HG02798 (cell line): ENCODE measurements at regions not wholly inside any gene's neighbourhood (a gene's known extent, or its start where the extent isn't known, plus 50 kb on each side); places are given as distances from the start of the nearest gene placed in this dataset.

Source experiments
- ATAC-seq: cut with Tn5 transposase; IDR thresholded peaks from one replicate; pipeline ENCODE4 v1.9.1; 2021; ENCODE audit warnings: mild to moderate bottlenecking; ENCODE audit not compliant: unreplicated experiment, poor library complexity

- no peak for ATAC-seq
Measured at GRCh38 chr11:28420099-28420498, 311.9 kb downstream of the METTL15 start.

DNA sequence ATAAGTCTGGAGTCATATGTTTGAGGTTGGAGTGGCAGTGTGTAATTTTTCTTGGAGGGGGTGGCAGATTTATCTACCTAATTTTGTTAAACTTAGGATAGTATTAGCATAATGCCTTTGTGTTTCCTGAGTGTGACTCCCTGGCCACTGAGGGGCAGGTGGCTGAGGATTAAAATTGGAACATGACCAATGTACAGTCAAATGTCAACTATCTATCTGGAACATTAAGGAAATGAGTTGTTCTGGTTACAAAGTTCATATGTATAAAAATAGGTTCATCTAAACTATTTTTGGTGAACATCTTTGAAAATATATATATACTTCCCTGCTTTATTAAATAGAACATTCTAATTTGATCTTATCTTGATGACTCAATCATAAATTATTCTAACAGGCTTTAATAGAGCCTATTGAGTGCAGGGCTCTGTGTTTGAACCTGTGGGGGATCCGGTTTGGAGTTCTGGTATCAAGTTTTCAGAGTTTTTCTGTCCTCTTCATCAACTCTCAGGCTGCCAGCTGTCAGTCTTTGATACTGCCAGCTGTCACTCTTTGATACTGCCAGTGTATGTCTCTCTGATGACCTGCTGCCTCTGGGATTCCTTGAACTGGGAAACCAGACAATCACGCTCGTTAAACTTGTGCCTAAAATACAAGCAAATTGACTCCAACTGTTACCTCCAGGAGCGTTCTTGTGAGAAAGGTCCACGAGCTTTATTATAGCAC lies 309.6 kb downstream of the METTL15 start:
- no peak for ATAC-seq

DNA sequence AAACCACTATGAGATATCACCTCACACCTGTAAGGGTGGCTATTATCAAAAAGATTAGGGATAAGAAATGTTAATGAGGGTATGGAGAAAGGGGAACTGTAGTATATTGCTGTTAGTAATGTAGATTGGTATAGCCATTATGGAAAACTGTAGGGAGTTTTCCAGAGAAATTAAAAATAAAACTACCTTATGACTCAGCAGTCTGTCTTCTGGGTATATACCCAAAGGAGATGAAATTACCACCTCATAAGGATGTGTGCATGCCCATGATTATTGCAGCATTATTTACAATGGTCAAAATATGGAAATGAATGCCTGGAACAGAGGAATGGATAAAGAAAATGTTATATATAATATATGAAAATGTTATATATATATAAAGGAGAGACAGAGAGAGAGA lies 303.8 kb downstream of the METTL15 start:
- ATAC-seq: no peak

GRCh38 chr11:28401446-28401845 lies 293.3 kb downstream of the METTL15 start:
- ATAC-seq: no peak

GRCh38 chr11:28400331-28401100 lies 292.3 kb downstream of the METTL15 start:
- ATAC-seq: no peak

- no peak for ATAC-seq
Measured at GRCh38 chr11:28393348-28393747, 285.2 kb downstream of the METTL15 start.

GRCh38 chr11:28384418-28384817 lies 276.2 kb downstream of the METTL15 start:
- no peak for ATAC-seq

DNA sequence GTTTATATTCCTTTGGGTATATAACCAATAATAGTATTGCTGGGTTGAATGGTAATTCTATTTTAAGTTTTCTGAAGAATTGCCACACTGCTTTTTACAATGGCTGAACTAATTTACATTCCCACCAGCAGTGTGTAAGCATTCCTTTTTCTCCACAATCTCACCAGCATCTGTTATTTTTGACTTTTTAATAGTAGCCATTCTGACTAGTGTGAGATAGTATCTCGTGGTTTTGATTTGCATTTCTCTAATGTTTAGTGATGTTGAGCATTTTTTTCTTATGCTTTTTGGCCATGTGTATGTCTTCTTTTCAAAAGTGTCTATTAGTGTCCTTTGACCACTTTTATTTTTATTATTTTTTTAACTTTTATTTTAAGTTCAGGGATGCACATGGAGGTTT lies 275.3 kb downstream of the METTL15 start:
- no peak for ATAC-seq
